Common myeloid progenitor, CD34-positive (primary cell): ENCODE measurements at regions not wholly inside any gene's neighbourhood (a gene's known extent, or its start where the extent isn't known, plus 50 kb on each side); places are given as distances from the start of the nearest gene placed in this dataset.

Source experiments
- CTCF ChIA-PET: fragments of 350-600 bp; sonication (Branson Sonifier 250); formaldehyde crosslinking; loops from one replicate; lab custom pipeline; 2021; ENCODE audit warnings: antibody characterized with exemption; lab: Charles Lee
- POLR2A ChIA-PET: fragments of 350-600 bp; sonication (Branson Sonifier 250); formaldehyde crosslinking; loops from one replicate; lab custom pipeline; 2021; ENCODE audit warnings: antibody characterized with exemption; lab: Charles Lee
- DNase-seq, 3 donors: peaks; one replicate each; pipeline versions ENCODE4 v3.0.0 to v3.0.0-alpha.2; 2013
- H3K27ac ChIP-seq, 2 experiments: 1 replicate in 1 of 2; 2 replicates in 1 of 2; pipeline ENCODE4 v1.7.0; 2013; ENCODE audit warnings: inconsistent platforms in 2 of 2, low read length in 2 of 2, mild to moderate bottlenecking in 2 of 2, low read depth in 1 of 2, moderate library complexity in 1 of 2; ENCODE audit not compliant: severe bottlenecking in 2 of 2, insufficient read depth in 1 of 2, poor library complexity in 1 of 2
- H3K27me3 ChIP-seq, 5 experiments: replicated peaks in 2 of 5; 1 replicate in 3 of 5; 2 replicates in 2 of 5; pipeline versions ENCODE4 v1.6.1 to v1.7.0; 2013; ENCODE audit warnings: low read length in 4 of 5, mild to moderate bottlenecking in 2 of 5, moderate library complexity in 2 of 5, inconsistent platforms in 1 of 5; ENCODE audit not compliant: insufficient read depth in 5 of 5, control insufficient read depth in 4 of 5
- H3K36me3 ChIP-seq, 4 experiments: 1 replicate in 2 of 4; 2 replicates in 2 of 4; pipeline versions ENCODE4 v1.6.1 to v1.7.0; 2013; ENCODE audit warnings: low read length in 3 of 4, control low read depth in 1 of 4, mild to moderate bottlenecking in 1 of 4; ENCODE audit not compliant: control insufficient read depth in 4 of 4, insufficient read depth in 4 of 4
- H3K4me1 ChIP-seq, 4 experiments: 1 replicate in 3 of 4; 2 replicates in 1 of 4; pipeline versions ENCODE4 v1.6.1 to v1.7.1; 2013; ENCODE audit warnings: low read length in 3 of 4, mild to moderate bottlenecking in 3 of 4, control low read depth in 1 of 4, inconsistent platforms in 1 of 4, moderate library complexity in 1 of 4; ENCODE audit not compliant: control insufficient read depth in 4 of 4, insufficient read depth in 4 of 4; ENCODE audit errors: control extremely low read depth in 1 of 4
- H3K4me3 ChIP-seq, 7 experiments: 1 replicate in 4 of 7; 2 replicates in 3 of 7; pipeline versions ENCODE4 v1.5.1 to v1.7.0; 2013; ENCODE audit warnings: mild to moderate bottlenecking in 7 of 7, low read length in 6 of 7, moderate library complexity in 6 of 7, inconsistent platforms in 2 of 7, low read depth in 2 of 7, control low read depth in 1 of 7; ENCODE audit not compliant: insufficient read depth in 4 of 7, control insufficient read depth in 1 of 7; ENCODE audit errors: extremely low read depth in 1 of 7
- H3K9me3 ChIP-seq, 5 experiments: 1 replicate in 4 of 5; 2 replicates in 1 of 5; pipeline versions ENCODE4 v1.6.1 to v1.7.1; 2013; ENCODE audit warnings: low read length in 4 of 5, mild to moderate bottlenecking in 2 of 5, inconsistent platforms in 1 of 5, low read depth in 1 of 5, moderate library complexity in 1 of 5; ENCODE audit not compliant: control insufficient read depth in 4 of 5, insufficient read depth in 2 of 5; ENCODE audit errors: control extremely low read depth in 1 of 5
- WGBS: methylation state at CpG from one replicate; pipeline ENCODE4 v1.1.5; 2013; ENCODE audit not compliant: insufficient coverage; 5-methylcytosine and 5-hydroxymethylcytosine counted together

DNA sequence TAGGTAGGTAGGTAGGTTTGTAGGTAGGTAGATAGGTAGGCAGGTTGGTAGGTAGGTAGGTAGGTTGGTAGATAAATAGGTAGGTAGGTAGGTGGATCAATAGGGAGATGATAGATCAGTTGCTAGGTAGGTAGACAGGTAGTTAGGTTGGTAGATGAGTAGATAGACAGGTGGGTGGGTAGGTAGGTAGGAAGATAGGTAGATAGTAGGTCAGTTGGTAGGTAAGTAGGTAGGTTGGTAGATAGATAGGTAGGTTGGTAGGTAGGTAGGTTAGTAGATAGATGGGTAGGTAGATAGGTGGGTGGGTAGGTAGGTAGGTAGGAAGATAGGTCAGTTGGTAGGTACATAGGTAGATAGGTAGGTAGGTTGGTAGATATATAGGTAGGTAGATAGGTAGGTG, 72.0 kb upstream of the PDE10A start:
- Histone ChIP-seq H3K36me3 (no peaks in the 10 kb centered on the region), H3K9me3 (peaks cover 0 to 5% (median 0%) of the 10 kb centered on the region in 5 experiments), H3K27me3 (peaks cover 0 to 31% (median 8%) of the 10 kb centered on the region in 5 experiments), H3K4me1 (no peaks in the 10 kb centered on the region), H3K27ac (no peak overlapping the region), H3K4me3 (no peak overlapping the region)
- CTCF ChIA-PET: no interaction called here
- DNase-seq: no peak
- POLR2A ChIA-PET: no interaction called here

DNA sequence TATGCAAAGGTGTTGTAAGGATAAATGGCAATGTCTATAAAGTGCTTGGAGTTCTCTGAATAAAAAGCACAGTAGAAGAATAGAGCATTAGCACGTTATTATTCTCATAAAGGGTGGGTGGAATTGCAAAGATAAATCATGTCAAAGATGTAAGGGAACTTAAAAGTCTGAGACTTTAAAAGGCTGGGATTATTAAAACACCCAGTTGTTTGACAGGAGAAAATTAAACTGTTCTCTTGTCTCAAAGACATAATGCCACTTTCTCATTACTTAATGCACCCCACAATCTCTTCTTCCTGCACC, 70.4 kb upstream of the PDE10A start:
- Histone ChIP-seq H3K27ac (no peak overlapping the region), H3K27me3 (peaks cover 0 to 31% (median 8%) of the 10 kb centered on the region in 5 experiments), H3K4me1 (no peaks in the 10 kb centered on the region), H3K36me3 (no peaks in the 10 kb centered on the region), H3K4me3 (no peak overlapping the region), H3K9me3 (peaks cover 0 to 5% (median 0%) of the 10 kb centered on the region in 5 experiments)
- no peak for DNase-seq
- POLR2A ChIA-PET: no interaction called here
- CTCF ChIA-PET: no interaction called here
- no CpG with 5 or more reads among the region's 1 CpG for WGBS

DNA sequence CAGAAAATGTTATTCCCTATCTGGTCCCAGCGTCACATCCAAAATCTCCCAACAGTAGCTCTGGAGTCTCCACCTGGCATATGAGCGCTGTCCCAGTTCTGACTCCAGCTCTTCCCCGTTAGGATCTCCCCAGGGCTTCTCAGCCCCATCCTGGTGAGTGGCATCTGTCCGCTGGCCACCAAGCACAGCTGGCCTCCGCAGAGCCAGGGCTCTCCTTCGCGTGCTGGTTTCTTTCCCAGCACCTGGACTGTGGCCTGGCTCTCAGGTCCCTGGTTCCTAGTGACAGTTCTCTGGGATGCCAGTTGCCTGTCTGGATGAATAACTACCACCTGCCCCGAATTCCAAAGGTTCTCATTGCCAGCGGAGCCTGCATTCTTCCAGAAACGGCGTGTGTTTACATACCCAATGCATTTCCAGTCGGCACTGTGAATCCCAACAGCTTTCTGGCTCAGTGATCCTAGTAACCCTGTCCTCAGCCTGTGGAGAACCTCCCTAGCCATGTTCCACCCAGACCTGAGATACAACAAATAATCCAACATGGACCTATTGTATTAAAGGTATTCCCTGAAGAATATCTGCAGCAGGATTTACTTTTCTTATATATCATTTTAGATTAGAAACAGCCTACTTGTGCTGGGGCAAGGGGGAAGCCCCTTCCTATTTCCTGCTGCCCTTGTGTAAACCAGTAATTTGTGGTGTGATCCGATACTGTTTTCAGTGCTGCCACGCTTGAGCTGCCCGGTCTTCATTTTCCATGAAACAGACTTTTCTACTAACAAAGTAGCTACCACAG, 69.9 kb upstream of the PDE10A start:
- peaks cover 0 to 5% (median 0%) of the 10 kb centered on the region in 5 experiments for H3K9me3 ChIP-seq
- no peak overlapping the region for H3K27ac ChIP-seq
- H3K27me3 ChIP-seq: peaks cover 0 to 31% (median 8%) of the 10 kb centered on the region in 5 experiments
- no peaks in the 10 kb centered on the region for H3K36me3 ChIP-seq
- no peak for DNase-seq
- POLR2A ChIA-PET: no interaction called here
- CTCF ChIA-PET: no interaction called here
- WGBS: 90% methylated on average over 12 of the region's 15 CpGs
- H3K4me1 ChIP-seq: no peaks in the 10 kb centered on the region
- H3K4me3 ChIP-seq: no peak overlapping the region

- Histone ChIP-seq H3K36me3 (no peaks in the 10 kb centered on the region), H3K4me3 (no peak overlapping the region), H3K27me3 (peaks cover 0 to 41% (median 9%) of the 10 kb centered on the region in 5 experiments), H3K9me3 (no peaks in the 10 kb centered on the region), H3K27ac (no peak overlapping the region), H3K4me1 (no peaks in the 10 kb centered on the region)
- DNase-seq: peak; percentile 13 to 33 (median 21)
- POLR2A ChIA-PET: interaction anchor here (0.5 kb wide), 1 partner anchor 1768 kb away, joined by 5 read pairs; no protein-coding TSS in a partner anchor
- no CpG with 5 or more reads among the region's 1 CpG for WGBS
- CTCF ChIA-PET: interaction anchor here (0.8 to 2.8 kb wide), 6 partner anchors 16 to 377 kb away, joined by 3 to 6 read pairs (median 3); no protein-coding TSS in a partner anchor
Measured at GRCh38 chr6:165729307-165729936, 66.4 kb upstream of the PDE10A start.

- no peak overlapping the region for H3K27ac ChIP-seq
- ChIA-PET POLR2A (no interaction called here), CTCF (interaction anchor here (0.7 to 2.8 kb wide), 4 partner anchors 18 to 378 kb away, joined by 3 to 6 read pairs (median 4); no protein-coding TSS in a partner anchor)
- no peaks in the 10 kb centered on the region for H3K36me3 ChIP-seq
- H3K4me1 ChIP-seq: no peaks in the 10 kb centered on the region
- H3K27me3 ChIP-seq: peaks cover 0 to 31% (median 9%) of the 10 kb centered on the region in 5 experiments
- no peak for DNase-seq
- H3K4me3 ChIP-seq: no peak overlapping the region
- H3K9me3 ChIP-seq: no peaks in the 10 kb centered on the region
- 100% methylated on average over 1 of the region's 2 CpGs for WGBS
Measured at GRCh38 chr6:165728216-165728615, 65.2 kb upstream of the PDE10A start.

- H3K27me3 ChIP-seq: peaks cover 0 to 21% (median 3%) of the 10 kb centered on the region in 5 experiments
- no peaks in the 10 kb centered on the region for H3K36me3 ChIP-seq
- ChIA-PET POLR2A (no interaction called here), CTCF (interaction anchor here (1.0 to 2.8 kb wide), 2 partner anchors 10 to 379 kb away, joined by 3 to 6 read pairs; no protein-coding TSS in a partner anchor)
- H3K9me3 ChIP-seq: no peaks in the 10 kb centered on the region
- H3K4me3 ChIP-seq: no peak overlapping the region
- DNase-seq: no peak
- H3K27ac ChIP-seq: no peak overlapping the region
- WGBS: 85% methylated on average over 17 of the region's 23 CpGs
- H3K4me1 ChIP-seq: no peaks in the 10 kb centered on the region
Measured at GRCh38 chr6:165726965-165727381, 63.9 kb upstream of the PDE10A start.
